Heart right ventricle (tissue), 16 donors: ENCODE measurements at regions not wholly inside any gene's neighbourhood (a gene's known extent, or its start where the extent isn't known, plus 50 kb on each side); places are given as distances from the start of the nearest gene placed in this dataset.
"Not testable (repeated sequence)": the region's sequence is repeated elsewhere in the genome, so short reads cannot be mapped to it uniquely, and the experiment has no call there.

Experiments used
- ATAC-seq, 8 donors: fragments of 200-7000 bp; cut with Tn5 transposase; one replicate each; pipeline ENCODE4 v1.9.1; 2020; ENCODE audit warnings: mild to moderate bottlenecking in 8 of 8, moderate library complexity in 8 of 8, moderate number of reproducible peaks in 1 of 8
- DNase-seq, 2 donors: peaks; one replicate each; pipeline ENCODE4 v3.0.0-alpha.2; 2020
- H3K27ac ChIP-seq, 10 donors: fragments of 200-600 bp; sonication (generic) in 2 of 10; one replicate each; pipeline versions ENCODE4 v1.5.0 to v1.8.0; 2020 to 2022; ENCODE audit warnings: mild to moderate bottlenecking in 3 of 10
- H3K27me3 ChIP-seq, 7 donors: fragments of 200-600 bp; one replicate each; pipeline ENCODE4 v1.8.0; 2021 to 2022; ENCODE audit warnings: mild to moderate bottlenecking in 2 of 7
- H3K36me3 ChIP-seq, 9 donors: fragments of 200-600 bp; sonication (generic) in 1 of 9; one replicate each; pipeline versions ENCODE4 v1.5.0 to v1.8.0; 2020 to 2022; ENCODE audit warnings: mild to moderate bottlenecking in 2 of 9
- H3K4me1 ChIP-seq, 9 donors: fragments of 200-600 bp; sonication (generic) in 1 of 9; one replicate each; pipeline versions ENCODE4 v1.5.0 to v1.8.0; 2020 to 2022; ENCODE audit warnings: mild to moderate bottlenecking in 4 of 9
- H3K4me3 ChIP-seq, 10 donors: fragments of 200-600 bp; sonication (generic) in 2 of 10; one replicate each; pipeline versions ENCODE4 v1.5.0 to v1.8.0; 2020 to 2022; ENCODE audit warnings: mild to moderate bottlenecking in 7 of 10, moderate library complexity in 2 of 10
- H3K9me3 ChIP-seq, 11 donors: fragments of 200-600 bp in 10 of 11; sonication (generic) in 2 of 11; one replicate each; pipeline versions ENCODE4 v1.5.0 to v1.8.0; 2013 to 2022; ENCODE audit warnings: mild to moderate bottlenecking in 2 of 11, control low read depth in 1 of 11, moderate library complexity in 1 of 11
- WGBS, 2 donors: extraction: QIAGEN DNeasy Blood & Tissue Kit; methylation state at CpG; one replicate each; pipeline ENCODE4 v1.1.7; 2013; ENCODE audit warnings: inconsistent platforms in 1 of 2; 5-methylcytosine and 5-hydroxymethylcytosine counted together
- intact Hi-C, 10 donors: fragments of 100-400 bp; cut with DNase I; formaldehyde crosslinking; loops; one replicate each; pipeline versions ENCODE4 v1.11.1 to v1.14.2; 2022
- donor health status: Arrhythmogenic right ventricular cardiomyopathy.
- donor health status: ischemic (EF 13 %, LVEDD 7.1; RV severe dilation, severe dysfunction).
- donor health status: healthy with polysubstance abuse.
- donor health status: DM: no; HTN: yes; CAD: no.
- donor health status: DM: no; HTN: no; CAD: no.
- donor health status: ischemic (EF 25% LVEDD 6.9; RV normal size, moderate dysfunction).
- donor health status: ischemic (EF 25% LVEDD 5.7; RV mildly dilated, moderate dysfunction).
- donor health status: healthy.
- donor health status: DM: yes; HTN: yes; CAD: no.
- donor health status: Ischemic cardiomyopathy.
- donor health status: ischemic (EF 35%, LVEDD 5.7; RV mildly dilated, moderate dysfunction).
- donor health status: nonischemic (EF 11% LVEDD 7.7; RV severe dilation, severe dysfunction).
- donor health status: DM: yes; HTN: yes; CAD: no.
- donor health status: PGD.
- donor health status: ischemic (EF 29% LVEDD 5.4; RV normal size, mild dysfunction).
- donor health status: nonischemic (EF 23%, LVEDD 6.1; RV moderate dilation, normal function).

GRCh38 chr9:61817127-61817705, 627.4 kb downstream of the SPATA31A7 start:
- H3K4me3 ChIP-seq, ATAC-seq, intact Hi-C loops, H3K9me3 ChIP-seq, H3K27ac ChIP-seq, H3K27me3 ChIP-seq, DNase-seq, H3K4me1 ChIP-seq, H3K36me3 ChIP-seq: not testable (repeated sequence)
- 86% methylated on average over 1 of the region's 4 CpGs; no CpG with 5 or more reads in 1 of the 2 donors for WGBS, 2 donors

- intact Hi-C loops, H3K4me1 ChIP-seq, H3K9me3 ChIP-seq, H3K27me3 ChIP-seq, H3K36me3 ChIP-seq: not testable (repeated sequence)
- peak overlapping the region in 5 of 10 donors; percentile 50 to 58 (median 55) for H3K27ac ChIP-seq
- 0 to 1% methylated on average over 14 to 15 of the region's 40 CpGs for WGBS, 2 donors
- ATAC-seq (peak; percentile 52 to 82 (median 79)), DNase-seq (peak; percentile 77 to 92)
- H3K4me3 ChIP-seq: peak overlapping the region in 9 of 10 donors; percentile 33 to 53 (median 47)
Measured at GRCh38 chr9:61853624-61854259, 663.9 kb downstream of the SPATA31A7 start.

- H3K27me3 ChIP-seq, H3K4me1 ChIP-seq, H3K36me3 ChIP-seq, H3K9me3 ChIP-seq, intact Hi-C loops, ATAC-seq: not testable (repeated sequence)
- DNase-seq: peak in 1 of 2 donors; percentile 13
- Histone ChIP-seq H3K4me3 (peak overlapping the region in 9 of 10 donors; percentile 33 to 53 (median 47)), H3K27ac (peak overlapping the region in 6 of 10 donors; percentile 25 to 58 (median 54))
- WGBS, 2 donors: 23 to 25% methylated on average over 6 to 7 of the region's 21 CpGs
Measured at GRCh38 chr9:61854260-61854640, 664.4 kb downstream of the SPATA31A7 start.

GRCh38 chr9:61856283-61856682, 666.4 kb downstream of the SPATA31A7 start:
- intact Hi-C loops: not testable (repeated sequence)
- WGBS, 2 donors: no CpG with 5 or more reads among the region's 33 CpGs

GRCh38 chr9:61856858-61857453, 667.1 kb downstream of the SPATA31A7 start:
- H3K4me1 ChIP-seq, H3K36me3 ChIP-seq, H3K27ac ChIP-seq, intact Hi-C loops, H3K4me3 ChIP-seq, ATAC-seq, H3K27me3 ChIP-seq, H3K9me3 ChIP-seq: not testable (repeated sequence)
- 16 to 60% methylated on average over 4 of the region's 28 CpGs for WGBS, 2 donors
- peak in 1 of 2 donors; percentile 6 for DNase-seq

More at GRCh38 chr9:61856283-61856682, 666.4 kb downstream of the SPATA31A7 start:
- H3K27me3 ChIP-seq, H3K36me3 ChIP-seq, H3K4me3 ChIP-seq, H3K4me1 ChIP-seq, H3K27ac ChIP-seq, H3K9me3 ChIP-seq, DNase-seq: not testable (repeated sequence)
- ATAC-seq: peak; percentile 75 to 96 (median 92)

GRCh38 chr9:61857709-61858351, 668.0 kb downstream of the SPATA31A7 start:
- H3K36me3 ChIP-seq, intact Hi-C loops, DNase-seq, H3K4me3 ChIP-seq, H3K27me3 ChIP-seq, H3K27ac ChIP-seq, H3K4me1 ChIP-seq, H3K9me3 ChIP-seq: not testable (repeated sequence)
- WGBS, 2 donors: no CpG with 5 or more reads among the region's 42 CpGs
- peak; percentile 86 to 96 (median 92) for ATAC-seq

GRCh38 chr9:61862431-61862971, 672.7 kb downstream of the SPATA31A7 start:
- DNase-seq (peak; percentile 75 to 88), ATAC-seq (peak in 5 of 8 donors; percentile 28 to 65 (median 49))
- intact Hi-C loops, H3K4me1 ChIP-seq, H3K9me3 ChIP-seq, H3K27me3 ChIP-seq, H3K36me3 ChIP-seq, H3K27ac ChIP-seq: not testable (repeated sequence)
- H3K4me3 ChIP-seq: peak overlapping the region in 2 of 10 donors; percentile 19 to 27
- WGBS, 2 donors: 4 to 11% methylated on average over 11 of the region's 29 CpGs

GRCh38 chr9:61864463-61864862, 674.6 kb downstream of the SPATA31A7 start:
- H3K4me3 ChIP-seq, ATAC-seq, H3K9me3 ChIP-seq, H3K36me3 ChIP-seq, H3K27me3 ChIP-seq, H3K4me1 ChIP-seq, DNase-seq, H3K27ac ChIP-seq, intact Hi-C loops: not testable (repeated sequence)
- WGBS, 2 donors: 93 to 95% methylated on average over 4 of the region's 7 CpGs

- WGBS, 2 donors: no CpG with 5 or more reads among the region's 32 CpGs
Measured at GRCh38 chr9:61868965-61869364, 679.1 kb downstream of the SPATA31A7 start.

GRCh38 chr9:61872329-61872728, 682.5 kb downstream of the SPATA31A7 start:
- H3K4me1 ChIP-seq, H3K27ac ChIP-seq, H3K36me3 ChIP-seq, H3K27me3 ChIP-seq, H3K4me3 ChIP-seq, H3K9me3 ChIP-seq, DNase-seq, intact Hi-C loops, ATAC-seq: not testable (repeated sequence)
- WGBS, 2 donors: 84 to 95% methylated on average over 1 of the region's 2 CpGs

More at GRCh38 chr9:61868965-61869364, 679.1 kb downstream of the SPATA31A7 start:
- DNase-seq, H3K36me3 ChIP-seq, H3K4me1 ChIP-seq, ATAC-seq, intact Hi-C loops, H3K27me3 ChIP-seq, H3K9me3 ChIP-seq, H3K4me3 ChIP-seq, H3K27ac ChIP-seq: not testable (repeated sequence)
